Suprapubic skin (tissue), 4 donors: ENCODE measurements at regions not wholly inside any gene's neighbourhood (a gene's known extent, or its start where the extent isn't known, plus 50 kb on each side); places are given as distances from the start of the nearest gene placed in this dataset.

ENCODE experiments used
- EP300 ChIP-seq: sonication (generic); formaldehyde crosslinking; IDR thresholded peaks from one replicate; pipeline ENCODE4 v1.6.1; 2017; ENCODE audit warnings: antibody characterized with exemption
- POLR2AphosphoS5 ChIP-seq, 3 donors: sonication (generic); formaldehyde crosslinking; IDR thresholded peaks; one replicate each; pipeline ENCODE4 v1.6.1; 2017; ENCODE audit warnings: antibody characterized with exemption in 3 of 3
- TF ChIP-seq, protein P1 (sequence below), 2 donors: fragments of 200-600 bp in 1 of 2; fragments of 450-650 bp in 1 of 2; sonication (generic) in 1 of 2; IDR thresholded peaks; one replicate each; pipeline ENCODE4 v1.5.1; 2016 to 2019; ENCODE audit warnings: antibody characterized with exemption in 2 of 2, mild to moderate bottlenecking in 1 of 2, moderate library complexity in 1 of 2

GRCh38 chr4:104740161-104740560, 245.5 kb upstream of the CXXC4 start:
- TF ChIP-seq, protein P1, sequence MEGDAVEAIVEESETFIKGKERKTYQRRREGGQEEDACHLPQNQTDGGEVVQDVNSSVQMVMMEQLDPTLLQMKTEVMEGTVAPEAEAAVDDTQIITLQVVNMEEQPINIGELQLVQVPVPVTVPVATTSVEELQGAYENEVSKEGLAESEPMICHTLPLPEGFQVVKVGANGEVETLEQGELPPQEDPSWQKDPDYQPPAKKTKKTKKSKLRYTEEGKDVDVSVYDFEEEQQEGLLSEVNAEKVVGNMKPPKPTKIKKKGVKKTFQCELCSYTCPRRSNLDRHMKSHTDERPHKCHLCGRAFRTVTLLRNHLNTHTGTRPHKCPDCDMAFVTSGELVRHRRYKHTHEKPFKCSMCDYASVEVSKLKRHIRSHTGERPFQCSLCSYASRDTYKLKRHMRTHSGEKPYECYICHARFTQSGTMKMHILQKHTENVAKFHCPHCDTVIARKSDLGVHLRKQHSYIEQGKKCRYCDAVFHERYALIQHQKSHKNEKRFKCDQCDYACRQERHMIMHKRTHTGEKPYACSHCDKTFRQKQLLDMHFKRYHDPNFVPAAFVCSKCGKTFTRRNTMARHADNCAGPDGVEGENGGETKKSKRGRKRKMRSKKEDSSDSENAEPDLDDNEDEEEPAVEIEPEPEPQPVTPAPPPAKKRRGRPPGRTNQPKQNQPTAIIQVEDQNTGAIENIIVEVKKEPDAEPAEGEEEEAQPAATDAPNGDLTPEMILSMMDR (IDR thresholded peaks at IDR 0.05) = no peak
- TF ChIP-seq POLR2AphosphoS5 (IDR thresholded peaks at IDR 0.05) (no peak), EP300 (no peak)
